Testis (tissue), 2 donors: ENCODE measurements at regions not wholly inside any gene's neighbourhood (a gene's known extent, or its start where the extent isn't known, plus 50 kb on each side); places are given as distances from the start of the nearest gene placed in this dataset.

Source experiments
- DNase-seq: peaks from one replicate; pipeline ENCODE4 v3.0.0-alpha.2; 2019
- H3K27ac ChIP-seq, 2 donors: fragments of 200-600 bp; sonication (generic); one replicate each; pipeline ENCODE4 v1.5.1; 2019
- H3K27me3 ChIP-seq: fragments of 200-600 bp; sonication (generic); one replicate; pipeline ENCODE4 v1.5.1; 2019
- H3K36me3 ChIP-seq: fragments of 200-600 bp; sonication (generic); one replicate; pipeline ENCODE4 v1.5.1; 2017; ENCODE audit warnings: low read depth; ENCODE audit errors: missing control alignments
- H3K4me1 ChIP-seq: fragments of 200-600 bp; sonication (generic); one replicate; pipeline ENCODE4 v1.5.1; 2019
- H3K4me3 ChIP-seq, 2 donors: fragments of 200-600 bp; sonication (generic); one replicate each; pipeline ENCODE4 v1.5.1; 2017 to 2019
- H3K9me3 ChIP-seq: fragments of 200-600 bp; sonication (generic); one replicate; pipeline ENCODE4 v1.5.1; 2017
- CTCF ChIP-seq, 3 experiments: fragments of 450-650 bp in 2 of 3; fragments of 200-600 bp in 1 of 3; sonication (generic) in 1 of 3; IDR thresholded peaks; one replicate each; pipeline ENCODE4 v1.5.1; 2016 to 2019; ENCODE audit warnings: antibody characterized with exemption in 3 of 3, mild to moderate bottlenecking in 2 of 3, moderate library complexity in 1 of 3
- POLR2A ChIP-seq: fragments of 450-650 bp; IDR thresholded peaks from one replicate; pipeline ENCODE4 v1.6.1; 2017; ENCODE audit warnings: antibody characterized with exemption, mild to moderate bottlenecking, moderate library complexity
- WGBS, 2 donors: methylation state at CpG; one replicate each; pipeline ENCODE4 v1.1.5; 2018; 5-methylcytosine and 5-hydroxymethylcytosine counted together
- intact Hi-C: fragments of 100-400 bp; cut with DNase I; formaldehyde crosslinking; loops from one replicate; pipeline ENCODE4 v1.15.1; 2023; ENCODE audit warnings: low total_unique reads

GRCh38 chr6:100309174-100309573 is 155.5 kb downstream of the SIM1 start:
- WGBS, 2 donors = 61% methylated on average over 3 of the region's 3 CpGs
- intact Hi-C loops = no loop called here
- H3K4me3 ChIP-seq = no peak overlapping the region
- no peaks in the 10 kb centered on the region for H3K9me3 ChIP-seq
- no peak for TF ChIP-seq CTCF (IDR thresholded peaks at IDR 0.05)
- TF ChIP-seq POLR2A = no peak
- H3K27ac ChIP-seq = no peak overlapping the region
- H3K27me3 ChIP-seq = no peaks in the 10 kb centered on the region
- H3K4me1 ChIP-seq = no peaks in the 10 kb centered on the region
- no peak for DNase-seq
- H3K36me3 ChIP-seq = no peaks in the 10 kb centered on the region

- H3K27ac ChIP-seq = no peak overlapping the region
- intact Hi-C loops = no loop called here
- H3K36me3 ChIP-seq = no peaks in the 10 kb centered on the region
- no peaks in the 10 kb centered on the region for H3K27me3 ChIP-seq
- DNase-seq = no peak
- no peaks in the 10 kb centered on the region for H3K9me3 ChIP-seq
- H3K4me1 ChIP-seq = no peaks in the 10 kb centered on the region
- whole genome bisulfite sequencing, 2 donors = 90 to 95% methylated on average over 1 of the region's 1 CpG
- TF ChIP-seq POLR2A (no peak), CTCF (IDR thresholded peaks at IDR 0.05) (no peak)
- H3K4me3 ChIP-seq = no peak overlapping the region
Observed at GRCh38 chr6:100307561-100307960, 157.2 kb downstream of the SIM1 start.

- intact Hi-C loops = no loop called here
- H3K27ac ChIP-seq = no peak overlapping the region
- no peaks in the 10 kb centered on the region for H3K27me3 ChIP-seq
- no peak for DNase-seq
- no peak for TF ChIP-seq CTCF (IDR thresholded peaks at IDR 0.05)
- no peak for TF ChIP-seq POLR2A
- no peaks in the 10 kb centered on the region for H3K9me3 ChIP-seq
- no peak overlapping the region for H3K4me3 ChIP-seq
- WGBS, 2 donors = 55 to 62% methylated on average over 2 of the region's 2 CpGs
- H3K36me3 ChIP-seq = no peaks in the 10 kb centered on the region
- H3K4me1 ChIP-seq = no peaks in the 10 kb centered on the region
Observed at GRCh38 chr6:100305209-100305869, 159.4 kb downstream of the SIM1 start.

GRCh38 chr6:100304575-100304974 is 160.1 kb downstream of the SIM1 start:
- Histone ChIP-seq H3K36me3 (no peaks in the 10 kb centered on the region), H3K27ac (no peak overlapping the region), H3K27me3 (no peaks in the 10 kb centered on the region), H3K4me1 (no peaks in the 10 kb centered on the region), H3K4me3 (no peak overlapping the region), H3K9me3 (no peaks in the 10 kb centered on the region)
- intact Hi-C loops = no loop called here
- WGBS, 2 donors = 41 to 45% methylated on average over 1 of the region's 1 CpG
- no peak for DNase-seq
- no peak for TF ChIP-seq POLR2A
- no peak for TF ChIP-seq CTCF (IDR thresholded peaks at IDR 0.05)

GRCh38 chr6:100301731-100302130 is 163.0 kb downstream of the SIM1 start:
- WGBS, 2 donors = 71 to 98% methylated on average over 2 of the region's 2 CpGs
- intact Hi-C loops = no loop called here
- no peak for DNase-seq
- H3K27ac ChIP-seq = no peak overlapping the region
- H3K4me1 ChIP-seq = no peaks in the 10 kb centered on the region
- no peak for TF ChIP-seq CTCF (IDR thresholded peaks at IDR 0.05)
- no peak for TF ChIP-seq POLR2A
- H3K4me3 ChIP-seq = no peak overlapping the region
- no peaks in the 10 kb centered on the region for H3K27me3 ChIP-seq
- H3K9me3 ChIP-seq = no peaks in the 10 kb centered on the region
- H3K36me3 ChIP-seq = no peaks in the 10 kb centered on the region
